ENCODE measurements at regions not wholly inside any gene's neighbourhood (a gene's known extent, or its start where the extent isn't known, plus 50 kb on each side); places are given as distances from the start of the nearest gene placed in this dataset.

DNA sequence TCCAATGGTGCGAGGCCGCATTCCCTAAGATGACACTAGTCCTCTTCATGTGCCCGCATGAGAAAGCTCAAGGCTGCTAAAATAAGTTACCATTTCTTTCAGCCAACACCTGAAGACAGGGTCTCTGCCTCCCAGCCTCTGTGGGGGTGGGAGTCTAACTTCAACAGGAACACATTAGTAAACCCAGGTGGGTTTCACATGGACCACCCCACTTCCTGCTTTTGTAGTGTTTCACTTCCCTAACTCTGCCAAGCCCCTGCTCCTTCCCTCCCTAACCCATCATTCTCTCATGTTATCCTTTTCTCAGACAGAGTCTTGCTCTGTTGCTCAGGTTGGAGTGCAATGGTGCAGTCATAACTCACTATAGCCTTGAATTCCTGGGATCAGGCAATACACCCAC lies 783.6 kb downstream of the UQCRFS1 start:
- no peak for TF ChIP-seq POLR2AphosphoS5 (IDR thresholded peaks at IDR 0.05)
- TF ChIP-seq CTCF (IDR thresholded peaks at IDR 0.05): no peak
- TF ChIP-seq POLR2A (IDR thresholded peaks at IDR 0.05): no peak
